ENCODE measurements at regions not wholly inside any gene's neighbourhood (a gene's known extent, or its start where the extent isn't known, plus 50 kb on each side); places are given as distances from the start of the nearest gene placed in this dataset.
"Not testable (repeated sequence)": the region's sequence is repeated elsewhere in the genome, so short reads cannot be mapped to it uniquely, and the experiment has no call there.

GRCh38 chr11:100409267-100409666 lies 277.8 kb upstream of the ARHGAP42 start:
- not testable (repeated sequence) for DNase-seq (ENCODE audit: low spot score)

- no peak for DNase-seq (ENCODE audit: low spot score)
Measured at GRCh38 chr11:100419518-100419917, 267.6 kb upstream of the ARHGAP42 start.

- DNase-seq (ENCODE audit: low spot score), result no peak
Measured at GRCh38 chr11:100434821-100435641, 252.1 kb upstream of the ARHGAP42 start.

- DNase-seq (ENCODE audit: low spot score), result no peak
Measured at GRCh38 chr11:100438376-100438775, 248.7 kb upstream of the ARHGAP42 start.

- DNase-seq (ENCODE audit: low spot score), result no peak
Measured at GRCh38 chr11:100441086-100441485, 246.0 kb upstream of the ARHGAP42 start.

GRCh38 chr11:100442017-100442416 lies 245.1 kb upstream of the ARHGAP42 start:
- no peak for DNase-seq (ENCODE audit: low spot score)

GRCh38 chr11:100445231-100445735 lies 241.8 kb upstream of the ARHGAP42 start:
- no peak for DNase-seq (ENCODE audit: low spot score)

- DNase-seq (ENCODE audit: low spot score), result not testable (repeated sequence)
Measured at GRCh38 chr11:100451801-100452460, 235.2 kb upstream of the ARHGAP42 start.

GRCh38 chr11:100459811-100460210 lies 227.3 kb upstream of the ARHGAP42 start:
- no peak for DNase-seq (ENCODE audit: low spot score)

- no peak for DNase-seq (ENCODE audit: low spot score)
Measured at GRCh38 chr11:100460426-100460825, 226.7 kb upstream of the ARHGAP42 start.

GRCh38 chr11:100467821-100468508 lies 219.1 kb upstream of the ARHGAP42 start:
- no peak for DNase-seq (ENCODE audit: low spot score)

- DNase-seq (ENCODE audit: low spot score), result no peak
Measured at GRCh38 chr11:100469835-100470234, 217.3 kb upstream of the ARHGAP42 start.

- no peak for DNase-seq (ENCODE audit: low spot score)
Measured at GRCh38 chr11:100472727-100473389, 214.2 kb upstream of the ARHGAP42 start.

GRCh38 chr11:100473390-100473740 lies 213.7 kb upstream of the ARHGAP42 start:
- DNase-seq (ENCODE audit: low spot score), result no peak

- DNase-seq (ENCODE audit: low spot score), result no peak
Measured at GRCh38 chr11:100484948-100485347, 202.1 kb upstream of the ARHGAP42 start.

GRCh38 chr11:100498780-100499179 lies 188.3 kb upstream of the ARHGAP42 start:
- no peak for DNase-seq (ENCODE audit: low spot score)

- no peak for DNase-seq (ENCODE audit: low spot score)
Measured at GRCh38 chr11:100501450-100501849, 185.6 kb upstream of the ARHGAP42 start.

GRCh38 chr11:100512475-100512874 lies 174.6 kb upstream of the ARHGAP42 start:
- no peak for DNase-seq (ENCODE audit: low spot score)

- DNase-seq (ENCODE audit: low spot score), result no peak
Measured at GRCh38 chr11:100515087-100515486, 172.0 kb upstream of the ARHGAP42 start.

GRCh38 chr11:100525197-100525596 lies 161.9 kb upstream of the ARHGAP42 start:
- no peak for DNase-seq (ENCODE audit: low spot score)

GRCh38 chr11:100525635-100526034 lies 161.5 kb upstream of the ARHGAP42 start:
- no peak for DNase-seq (ENCODE audit: low spot score)

- DNase-seq (ENCODE audit: low spot score), result no peak
Measured at GRCh38 chr11:100528872-100529416, 158.1 kb upstream of the ARHGAP42 start.

Data from ureter (tissue), 1 donor.